GM12874 (cell line): ENCODE measurements at regions not wholly inside any gene's neighbourhood (a gene's known extent, or its start where the extent isn't known, plus 50 kb on each side); places are given as distances from the start of the nearest gene placed in this dataset.

Experiments
- CTCF ChIP-seq: IDR thresholded peaks from 2 replicates; pipeline ENCODE4 v1.5.1; 2011; ENCODE audit warnings: low read depth, mild to moderate bottlenecking, control low read depth, low read length, moderate library complexity; ENCODE audit not compliant: insufficient read depth

GRCh38 chr7:91373111-91373800 is 109.0 kb downstream of the FZD1 start:
- no peak for TF ChIP-seq CTCF

- no peak for TF ChIP-seq CTCF
These were observed 110.2 kb downstream of the FZD1 start for GRCh38 chr7:91374321-91374989.

- no peak for TF ChIP-seq CTCF
These were observed 111.1 kb downstream of the FZD1 start for GRCh38 chr7:91375378-91375777.

GRCh38 chr7:91378131-91378530 is 113.9 kb downstream of the FZD1 start:
- TF ChIP-seq CTCF, result no peak

GRCh38 chr7:91379236-91379635 is 115.0 kb downstream of the FZD1 start:
- TF ChIP-seq CTCF, result no peak

- no peak for TF ChIP-seq CTCF
These were observed 115.8 kb downstream of the FZD1 start for GRCh38 chr7:91379991-91380390.

GRCh38 chr7:91383053-91383904 is 119.0 kb downstream of the FZD1 start:
- no peak for TF ChIP-seq CTCF
